ENCODE measurements at regions not wholly inside any gene's neighbourhood (a gene's known extent, or its start where the extent isn't known, plus 50 kb on each side); places are given as distances from the start of the nearest gene placed in this dataset.

DNA sequence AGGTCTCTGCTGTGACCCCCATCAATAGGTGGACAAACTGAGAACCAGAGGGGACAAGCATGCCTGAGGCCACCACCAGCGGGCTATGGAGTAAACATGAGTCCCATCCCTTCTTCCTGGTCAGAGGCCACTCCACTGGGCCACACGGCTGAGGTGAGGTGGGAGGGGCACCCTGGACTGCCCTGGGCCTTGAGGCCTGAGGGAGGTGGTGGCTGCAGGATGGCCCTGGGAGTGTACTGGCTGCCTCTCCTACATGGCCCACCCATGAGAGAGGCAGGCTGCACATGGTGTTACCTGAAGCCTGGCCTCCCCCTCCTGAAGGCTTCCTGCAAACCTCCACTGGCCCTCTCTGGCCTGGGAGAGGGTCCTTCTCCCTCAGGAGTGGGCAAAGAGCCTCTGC, 222.4 kb downstream of the TUBA3C start:
- Histone ChIP-seq H3K9ac (ENCODE audit: low read length) (no peak overlapping the region), H3K27ac (ENCODE audit: low read depth, low read length, poor library complexity, severe bottlenecking) (no peak overlapping the region), H3F3A (ENCODE audit: insufficient read depth, low read length) (no peaks in the 10 kb centered on the region), H3K4me1 (ENCODE audit: insufficient read depth, low read length, severe bottlenecking) (no peaks in the 10 kb centered on the region), H3K9me2 (ENCODE audit: low read depth, low read length) (no peaks in the 10 kb centered on the region), H3K79me2 (ENCODE audit: insufficient read depth, low read length) (no peaks in the 10 kb centered on the region), H2AFZ (ENCODE audit: low read length) (no peak overlapping the region), H4K20me1 (ENCODE audit: insufficient read depth, low read length) (no peaks in the 10 kb centered on the region), H3K4me2 (ENCODE audit: low read length) (no peak overlapping the region), H3K36me3 (ENCODE audit: insufficient read depth, low read length) (no peaks in the 10 kb centered on the region), H3K4me3 (ENCODE audit: low read depth, low read length, poor library complexity, severe bottlenecking) (no peak overlapping the region), H3K27me3 (ENCODE audit: insufficient read depth, low read length) (no peaks in the 10 kb centered on the region), H3K9me3 (ENCODE audit: low read length) (no peaks in the 10 kb centered on the region)
- no peak for TF ChIP-seq EZH2 (IDR thresholded peaks at IDR 0.05; ENCODE audit: borderline replicate concordance, low read length)
- TF ChIP-seq, protein P1, sequence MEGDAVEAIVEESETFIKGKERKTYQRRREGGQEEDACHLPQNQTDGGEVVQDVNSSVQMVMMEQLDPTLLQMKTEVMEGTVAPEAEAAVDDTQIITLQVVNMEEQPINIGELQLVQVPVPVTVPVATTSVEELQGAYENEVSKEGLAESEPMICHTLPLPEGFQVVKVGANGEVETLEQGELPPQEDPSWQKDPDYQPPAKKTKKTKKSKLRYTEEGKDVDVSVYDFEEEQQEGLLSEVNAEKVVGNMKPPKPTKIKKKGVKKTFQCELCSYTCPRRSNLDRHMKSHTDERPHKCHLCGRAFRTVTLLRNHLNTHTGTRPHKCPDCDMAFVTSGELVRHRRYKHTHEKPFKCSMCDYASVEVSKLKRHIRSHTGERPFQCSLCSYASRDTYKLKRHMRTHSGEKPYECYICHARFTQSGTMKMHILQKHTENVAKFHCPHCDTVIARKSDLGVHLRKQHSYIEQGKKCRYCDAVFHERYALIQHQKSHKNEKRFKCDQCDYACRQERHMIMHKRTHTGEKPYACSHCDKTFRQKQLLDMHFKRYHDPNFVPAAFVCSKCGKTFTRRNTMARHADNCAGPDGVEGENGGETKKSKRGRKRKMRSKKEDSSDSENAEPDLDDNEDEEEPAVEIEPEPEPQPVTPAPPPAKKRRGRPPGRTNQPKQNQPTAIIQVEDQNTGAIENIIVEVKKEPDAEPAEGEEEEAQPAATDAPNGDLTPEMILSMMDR (IDR thresholded peaks at IDR 0.05; ENCODE audit: low read length) = no peak

DNA sequence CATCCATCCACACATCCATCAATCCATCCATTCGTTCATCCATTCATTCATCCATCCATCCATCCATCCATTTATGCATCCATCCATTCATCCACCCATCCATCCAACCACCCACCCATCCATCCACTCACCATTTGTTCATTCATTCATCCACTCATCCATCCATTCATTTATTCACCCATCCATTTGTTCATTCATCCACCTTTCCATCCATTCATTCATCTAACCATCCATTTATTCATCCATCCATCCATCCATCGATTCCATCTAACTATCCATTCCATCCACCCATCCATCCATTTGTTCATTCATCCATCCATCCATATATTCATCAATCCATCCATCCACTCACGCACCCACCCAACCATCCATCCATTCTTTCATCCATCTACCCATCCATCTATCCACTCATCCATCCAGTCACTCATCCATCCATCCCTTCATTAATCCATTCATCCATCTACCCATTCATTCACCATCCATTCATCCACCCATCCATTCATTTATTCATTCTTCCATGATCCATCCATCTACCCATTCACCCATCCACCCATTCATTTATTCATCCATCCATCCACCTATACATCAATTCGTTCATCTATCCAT, 225.0 kb downstream of the TUBA3C start:
- Histone ChIP-seq H3K36me3 (ENCODE audit: insufficient read depth, low read length) (no peaks in the 10 kb centered on the region), H2AFZ (ENCODE audit: low read length) (no peak overlapping the region), H3K4me2 (ENCODE audit: low read length) (no peak overlapping the region), H3K27me3 (ENCODE audit: insufficient read depth, low read length) (no peaks in the 10 kb centered on the region), H3K9me3 (ENCODE audit: low read length) (no peaks in the 10 kb centered on the region), H3K27ac (ENCODE audit: low read depth, low read length, poor library complexity, severe bottlenecking) (no peak overlapping the region), H3K9ac (ENCODE audit: low read length) (no peak overlapping the region), H3K79me2 (ENCODE audit: insufficient read depth, low read length) (no peaks in the 10 kb centered on the region), H3K4me3 (ENCODE audit: low read depth, low read length, poor library complexity, severe bottlenecking) (no peak overlapping the region), H3K9me2 (ENCODE audit: low read depth, low read length) (no peaks in the 10 kb centered on the region), H3K4me1 (ENCODE audit: insufficient read depth, low read length, severe bottlenecking) (no peaks in the 10 kb centered on the region), H4K20me1 (ENCODE audit: insufficient read depth, low read length) (no peaks in the 10 kb centered on the region), H3F3A (ENCODE audit: insufficient read depth, low read length) (no peaks in the 10 kb centered on the region)
- no peak for TF ChIP-seq EZH2 (IDR thresholded peaks at IDR 0.05; ENCODE audit: borderline replicate concordance, low read length)
- TF ChIP-seq, protein P1 (IDR thresholded peaks at IDR 0.05; ENCODE audit: low read length) = no peak

DNA sequence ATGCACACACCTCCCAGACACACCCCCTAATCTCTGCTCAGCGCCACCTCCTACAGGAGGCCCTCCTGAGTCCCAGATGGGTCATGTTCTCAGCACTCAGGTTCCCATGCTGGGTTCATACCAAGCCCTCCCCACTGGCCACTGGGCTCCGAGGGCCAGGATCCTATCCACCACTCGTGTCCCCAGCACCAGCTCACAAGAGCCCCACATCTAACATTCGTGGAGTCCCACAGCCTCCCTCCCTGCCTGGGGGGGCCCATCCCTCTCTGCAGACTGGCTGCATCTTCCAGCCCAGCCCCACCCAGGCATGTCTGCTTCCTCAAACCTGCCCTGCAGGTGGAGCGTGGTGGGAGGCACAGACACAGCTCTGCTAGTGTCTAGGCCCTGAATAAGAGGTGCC, 227.4 kb downstream of the TUBA3C start:
- Histone ChIP-seq H3K9me2 (ENCODE audit: low read depth, low read length) (no peaks in the 10 kb centered on the region), H3K9me3 (ENCODE audit: low read length) (no peaks in the 10 kb centered on the region)

More for the DNA sequence above, 227.4 kb downstream of the TUBA3C start:
- Histone ChIP-seq H3K27me3 (ENCODE audit: insufficient read depth, low read length) (no peaks in the 10 kb centered on the region), H3K9ac (ENCODE audit: low read length) (no peak overlapping the region), H4K20me1 (ENCODE audit: insufficient read depth, low read length) (no peaks in the 10 kb centered on the region), H2AFZ (ENCODE audit: low read length) (no peak overlapping the region), H3K36me3 (ENCODE audit: insufficient read depth, low read length) (no peaks in the 10 kb centered on the region), H3K4me2 (ENCODE audit: low read length) (no peak overlapping the region), H3K79me2 (ENCODE audit: insufficient read depth, low read length) (no peaks in the 10 kb centered on the region), H3F3A (ENCODE audit: insufficient read depth, low read length) (no peaks in the 10 kb centered on the region), H3K4me3 (ENCODE audit: low read depth, low read length, poor library complexity, severe bottlenecking) (no peak overlapping the region), H3K4me1 (ENCODE audit: insufficient read depth, low read length, severe bottlenecking) (no peaks in the 10 kb centered on the region), H3K27ac (ENCODE audit: low read depth, low read length, poor library complexity, severe bottlenecking) (no peak overlapping the region)
- TF ChIP-seq, protein P1 (IDR thresholded peaks at IDR 0.05; ENCODE audit: low read length) = no peak
- no peak for TF ChIP-seq EZH2 (IDR thresholded peaks at IDR 0.05; ENCODE audit: borderline replicate concordance, low read length)
